Common myeloid progenitor, CD34-positive (primary cell): ENCODE measurements at regions not wholly inside any gene's neighbourhood (a gene's known extent, or its start where the extent isn't known, plus 50 kb on each side); places are given as distances from the start of the nearest gene placed in this dataset.

Experiments used
- CTCF ChIA-PET: fragments of 350-600 bp; sonication (Branson Sonifier 250); formaldehyde crosslinking; loops from one replicate; lab custom pipeline; 2021; ENCODE audit warnings: antibody characterized with exemption; lab: Charles Lee
- POLR2A ChIA-PET: fragments of 350-600 bp; sonication (Branson Sonifier 250); formaldehyde crosslinking; loops from one replicate; lab custom pipeline; 2021; ENCODE audit warnings: antibody characterized with exemption; lab: Charles Lee
- DNase-seq, 3 donors: peaks; one replicate each; pipeline versions ENCODE4 v3.0.0 to v3.0.0-alpha.2; 2013
- H3K27ac ChIP-seq, 2 experiments: 1 replicate in 1 of 2; 2 replicates in 1 of 2; pipeline ENCODE4 v1.7.0; 2013; ENCODE audit warnings: inconsistent platforms in 2 of 2, low read length in 2 of 2, mild to moderate bottlenecking in 2 of 2, low read depth in 1 of 2, moderate library complexity in 1 of 2; ENCODE audit not compliant: severe bottlenecking in 2 of 2, insufficient read depth in 1 of 2, poor library complexity in 1 of 2
- H3K27me3 ChIP-seq, 5 experiments: replicated peaks in 2 of 5; 1 replicate in 3 of 5; 2 replicates in 2 of 5; pipeline versions ENCODE4 v1.6.1 to v1.7.0; 2013; ENCODE audit warnings: low read length in 4 of 5, mild to moderate bottlenecking in 2 of 5, moderate library complexity in 2 of 5, inconsistent platforms in 1 of 5; ENCODE audit not compliant: insufficient read depth in 5 of 5, control insufficient read depth in 4 of 5
- H3K36me3 ChIP-seq, 4 experiments: 1 replicate in 2 of 4; 2 replicates in 2 of 4; pipeline versions ENCODE4 v1.6.1 to v1.7.0; 2013; ENCODE audit warnings: low read length in 3 of 4, control low read depth in 1 of 4, mild to moderate bottlenecking in 1 of 4; ENCODE audit not compliant: control insufficient read depth in 4 of 4, insufficient read depth in 4 of 4
- H3K4me1 ChIP-seq, 4 experiments: 1 replicate in 3 of 4; 2 replicates in 1 of 4; pipeline versions ENCODE4 v1.6.1 to v1.7.1; 2013; ENCODE audit warnings: low read length in 3 of 4, mild to moderate bottlenecking in 3 of 4, control low read depth in 1 of 4, inconsistent platforms in 1 of 4, moderate library complexity in 1 of 4; ENCODE audit not compliant: control insufficient read depth in 4 of 4, insufficient read depth in 4 of 4; ENCODE audit errors: control extremely low read depth in 1 of 4
- H3K4me3 ChIP-seq, 7 experiments: 1 replicate in 4 of 7; 2 replicates in 3 of 7; pipeline versions ENCODE4 v1.5.1 to v1.7.0; 2013; ENCODE audit warnings: mild to moderate bottlenecking in 7 of 7, low read length in 6 of 7, moderate library complexity in 6 of 7, inconsistent platforms in 2 of 7, low read depth in 2 of 7, control low read depth in 1 of 7; ENCODE audit not compliant: insufficient read depth in 4 of 7, control insufficient read depth in 1 of 7; ENCODE audit errors: extremely low read depth in 1 of 7
- H3K9me3 ChIP-seq, 5 experiments: 1 replicate in 4 of 5; 2 replicates in 1 of 5; pipeline versions ENCODE4 v1.6.1 to v1.7.1; 2013; ENCODE audit warnings: low read length in 4 of 5, mild to moderate bottlenecking in 2 of 5, inconsistent platforms in 1 of 5, low read depth in 1 of 5, moderate library complexity in 1 of 5; ENCODE audit not compliant: control insufficient read depth in 4 of 5, insufficient read depth in 2 of 5; ENCODE audit errors: control extremely low read depth in 1 of 5
- WGBS: methylation state at CpG from one replicate; pipeline ENCODE4 v1.1.5; 2013; ENCODE audit not compliant: insufficient coverage; 5-methylcytosine and 5-hydroxymethylcytosine counted together

GRCh38 chr11:41519696-41520095, 60.2 kb upstream of the LRRC4C start:
- Histone ChIP-seq H3K9me3 (no peaks in the 10 kb centered on the region), H3K27me3 (no peaks in the 10 kb centered on the region), H3K27ac (no peak overlapping the region), H3K4me3 (no peak overlapping the region), H3K4me1 (no peaks in the 10 kb centered on the region), H3K36me3 (no peaks in the 10 kb centered on the region)
- no CpG with 5 or more reads among the region's 1 CpG for WGBS
- POLR2A ChIA-PET = no interaction called here
- DNase-seq = no peak
- CTCF ChIA-PET = interaction anchor here (1.2 kb wide), 1 partner anchor 17 kb away, joined by 3 read pairs; no protein-coding TSS in a partner anchor

- CTCF ChIA-PET = no interaction called here
- DNase-seq = no peak
- H3K36me3 ChIP-seq = no peaks in the 10 kb centered on the region
- H3K4me3 ChIP-seq = no peak overlapping the region
- H3K27ac ChIP-seq = no peak overlapping the region
- no peaks in the 10 kb centered on the region for H3K4me1 ChIP-seq
- H3K9me3 ChIP-seq = no peaks in the 10 kb centered on the region
- no peaks in the 10 kb centered on the region for H3K27me3 ChIP-seq
- POLR2A ChIA-PET = no interaction called here
Measured at GRCh38 chr11:41522391-41522790, 62.9 kb upstream of the LRRC4C start.

GRCh38 chr11:41522899-41523672, 63.6 kb upstream of the LRRC4C start:
- no peaks in the 10 kb centered on the region for H3K4me1 ChIP-seq
- POLR2A ChIA-PET = no interaction called here
- H3K36me3 ChIP-seq = no peaks in the 10 kb centered on the region
- H3K27me3 ChIP-seq = no peaks in the 10 kb centered on the region
- CTCF ChIA-PET = no interaction called here
- no peaks in the 10 kb centered on the region for H3K9me3 ChIP-seq
- H3K4me3 ChIP-seq = no peak overlapping the region
- WGBS = 86% methylated on average over 1 of the region's 2 CpGs
- no peak overlapping the region for H3K27ac ChIP-seq
- DNase-seq = no peak

- ChIA-PET POLR2A (no interaction called here), CTCF (no interaction called here)
- Histone ChIP-seq H3K36me3 (no peaks in the 10 kb centered on the region), H3K4me3 (no peak overlapping the region), H3K27me3 (no peaks in the 10 kb centered on the region), H3K9me3 (no peaks in the 10 kb centered on the region), H3K4me1 (no peaks in the 10 kb centered on the region), H3K27ac (no peak overlapping the region)
- no peak for DNase-seq
- WGBS = 94% methylated on average over 2 of the region's 3 CpGs
Measured at GRCh38 chr11:41527530-41527929, 68.1 kb upstream of the LRRC4C start.

- Histone ChIP-seq H3K27ac (no peak overlapping the region), H3K4me1 (no peaks in the 10 kb centered on the region), H3K9me3 (no peaks in the 10 kb centered on the region), H3K4me3 (no peak overlapping the region), H3K27me3 (no peaks in the 10 kb centered on the region), H3K36me3 (no peaks in the 10 kb centered on the region)
- WGBS = 93% methylated on average over 6 of the region's 7 CpGs
- ChIA-PET CTCF (no interaction called here), POLR2A (no interaction called here)
- no peak for DNase-seq
Measured at GRCh38 chr11:41532413-41532812, 73.0 kb upstream of the LRRC4C start.

- no peaks in the 10 kb centered on the region for H3K27me3 ChIP-seq
- H3K9me3 ChIP-seq = no peaks in the 10 kb centered on the region
- 90% methylated on average over 1 of the region's 1 CpG for WGBS
- ChIA-PET POLR2A (interaction anchor here (0.6 kb wide), 1 partner anchor 835 kb away, joined by 3 read pairs; no protein-coding TSS in a partner anchor), CTCF (no interaction called here)
- no peak for DNase-seq
- no peak overlapping the region for H3K27ac ChIP-seq
- H3K36me3 ChIP-seq = no peaks in the 10 kb centered on the region
- no peaks in the 10 kb centered on the region for H3K4me1 ChIP-seq
- no peak overlapping the region for H3K4me3 ChIP-seq
Measured at GRCh38 chr11:41533761-41534160, 74.3 kb upstream of the LRRC4C start.

- Histone ChIP-seq H3K27ac (no peak overlapping the region), H3K27me3 (no peaks in the 10 kb centered on the region), H3K36me3 (no peaks in the 10 kb centered on the region), H3K9me3 (no peaks in the 10 kb centered on the region), H3K4me1 (no peaks in the 10 kb centered on the region), H3K4me3 (no peak overlapping the region)
- ChIA-PET CTCF (interaction anchor here (1.3 kb wide), 1 partner anchor 10 kb away, joined by 4 read pairs; no protein-coding TSS in a partner anchor), POLR2A (no interaction called here)
- 75% methylated on average over 4 of the region's 4 CpGs for WGBS
- DNase-seq = no peak
Measured at GRCh38 chr11:41534391-41534790, 74.9 kb upstream of the LRRC4C start.
